HG03520 (cell line): ENCODE measurements at regions not wholly inside any gene's neighbourhood (a gene's known extent, or its start where the extent isn't known, plus 50 kb on each side); places are given as distances from the start of the nearest gene placed in this dataset.
"Not testable (repeated sequence)": the region's sequence is repeated elsewhere in the genome, so short reads cannot be mapped to it uniquely, and the experiment has no call there.

Source experiments
- ATAC-seq: cut with Tn5 transposase; IDR thresholded peaks from one replicate; pipeline ENCODE4 v1.9.1; 2021; ENCODE audit warnings: mild to moderate bottlenecking, moderate library complexity; ENCODE audit not compliant: unreplicated experiment

- ATAC-seq = no peak
Observed at GRCh38 chrX:40852586-40852985, 117.2 kb upstream of the MED14 start.

GRCh38 chrX:40853004-40853815, 117.9 kb upstream of the MED14 start:
- no peak for ATAC-seq

- no peak for ATAC-seq
Observed at GRCh38 chrX:40853816-40854123, 118.4 kb upstream of the MED14 start.

GRCh38 chrX:40854242-40854641, 118.9 kb upstream of the MED14 start:
- ATAC-seq = no peak

- ATAC-seq = no peak
Observed at GRCh38 chrX:40855411-40855810, 120.1 kb upstream of the MED14 start.

- ATAC-seq = no peak
Observed at GRCh38 chrX:40855932-40856515, 120.7 kb upstream of the MED14 start.

- not testable (repeated sequence) for ATAC-seq
Observed at GRCh38 chrX:40861952-40862554, 126.7 kb upstream of the MED14 start.

GRCh38 chrX:40863260-40863659, 127.9 kb upstream of the MED14 start:
- not testable (repeated sequence) for ATAC-seq

GRCh38 chrX:40863671-40864070, 128.3 kb upstream of the MED14 start:
- no peak for ATAC-seq

GRCh38 chrX:40864972-40865371, 129.6 kb upstream of the MED14 start:
- no peak for ATAC-seq

GRCh38 chrX:40866893-40867292, 131.6 kb upstream of the MED14 start:
- ATAC-seq = no peak

- no peak for ATAC-seq
Observed at GRCh38 chrX:40867352-40867751, 132.0 kb upstream of the MED14 start.

GRCh38 chrX:40868868-40869267, 133.5 kb upstream of the MED14 start:
- ATAC-seq = no peak

GRCh38 chrX:40870982-40871381, 135.6 kb upstream of the MED14 start:
- ATAC-seq = not testable (repeated sequence)

- ATAC-seq = peak; percentile 63
Observed at GRCh38 chrX:40871385-40872082, 136.2 kb upstream of the MED14 start.

GRCh38 chrX:40872351-40872750, 137.0 kb upstream of the MED14 start:
- no peak for ATAC-seq

- no peak for ATAC-seq
Observed at GRCh38 chrX:40875476-40875875, 140.1 kb upstream of the MED14 start.

GRCh38 chrX:40877887-40878286, 142.5 kb upstream of the MED14 start:
- no peak for ATAC-seq

GRCh38 chrX:40878766-40879165, 143.4 kb upstream of the MED14 start:
- ATAC-seq = no peak

- not testable (repeated sequence) for ATAC-seq
Observed at GRCh38 chrX:40879172-40879571, 143.8 kb upstream of the MED14 start.

GRCh38 chrX:40880712-40881111, 145.4 kb upstream of the MED14 start:
- ATAC-seq = no peak
